Mesendoderm (in vitro differentiated cells): ENCODE measurements at regions not wholly inside any gene's neighbourhood (a gene's known extent, or its start where the extent isn't known, plus 50 kb on each side); places are given as distances from the start of the nearest gene placed in this dataset.

Source experiments
- DNase-seq: peaks from one replicate; pipeline ENCODE4 v3.0.0; 2013
- H2AK5ac ChIP-seq: 2 replicates; pipeline ENCODE4 v1.6.1; 2013; ENCODE audit warnings: low read length, inconsistent platforms
- H2BK120ac ChIP-seq: 2 replicates; pipeline ENCODE4 v1.6.1; 2013; ENCODE audit warnings: low read depth, mild to moderate bottlenecking, low read length, moderate library complexity, mixed read lengths
- H2BK15ac ChIP-seq: replicated peaks from 2 replicates; pipeline ENCODE4 v1.6.1; 2013; ENCODE audit warnings: low read depth, mild to moderate bottlenecking, moderate library complexity
- H2BK5ac ChIP-seq: 2 replicates; pipeline ENCODE4 v1.6.1; 2013; ENCODE audit warnings: low read length, inconsistent platforms
- H3K18ac ChIP-seq: 2 replicates; pipeline ENCODE4 v1.6.1; 2013; ENCODE audit warnings: mild to moderate bottlenecking, low read length, mixed read lengths
- H3K23ac ChIP-seq: one replicate; pipeline ENCODE4 v1.6.1; 2013; ENCODE audit warnings: low read length
- H3K27ac ChIP-seq: 2 replicates; pipeline ENCODE4 v1.5.1; 2013; ENCODE audit warnings: low read depth, mild to moderate bottlenecking, inconsistent platforms, low read length, moderate library complexity
- H3K27me3 ChIP-seq: 2 replicates; pipeline ENCODE4 v1.6.1; 2013; ENCODE audit warnings: low read length, control low read depth, mild to moderate bottlenecking, inconsistent platforms; ENCODE audit not compliant: insufficient read depth, poor library complexity
- H3K36me3 ChIP-seq: 2 replicates; pipeline ENCODE4 v1.6.1; 2013; ENCODE audit warnings: low read length, inconsistent platforms; ENCODE audit not compliant: control insufficient read depth, insufficient read depth
- H3K4ac ChIP-seq: one replicate; pipeline ENCODE4 v1.6.1; 2013; ENCODE audit warnings: low read depth, mild to moderate bottlenecking, low read length, moderate library complexity
- H3K4me1 ChIP-seq: 2 replicates; pipeline ENCODE4 v1.6.1; 2013; ENCODE audit warnings: low read depth, low read length, inconsistent platforms; ENCODE audit not compliant: control insufficient read depth
- H3K4me2 ChIP-seq: 2 replicates; pipeline ENCODE4 v1.6.1; 2013; ENCODE audit warnings: low read length
- H3K4me3 ChIP-seq: 2 replicates; pipeline ENCODE4 v1.5.1; 2013; ENCODE audit warnings: mild to moderate bottlenecking, low read length
- H3K56ac ChIP-seq: one replicate; pipeline ENCODE4 v1.6.1; 2013; ENCODE audit warnings: low read length
- H3K79me1 ChIP-seq: 2 replicates; pipeline ENCODE4 v1.6.1; 2013; ENCODE audit warnings: low read length, inconsistent platforms
- H3K79me2 ChIP-seq: 2 replicates; pipeline ENCODE4 v1.6.1; 2013; ENCODE audit warnings: mild to moderate bottlenecking, low read length; ENCODE audit not compliant: control insufficient read depth, insufficient read depth
- H3K9ac ChIP-seq: 2 replicates; pipeline ENCODE4 v1.6.1; 2013; ENCODE audit warnings: low read length, inconsistent platforms
- H4K5ac ChIP-seq: one replicate; pipeline ENCODE4 v1.6.1; 2013; ENCODE audit warnings: low read length
- H4K8ac ChIP-seq: one replicate; pipeline ENCODE4 v1.6.1; 2013; ENCODE audit warnings: low read depth, mild to moderate bottlenecking, control low read depth, low read length, moderate library complexity
- WGBS: extraction: QIAGEN DNeasy Blood & Tissue Kit; methylation state at CpG from one replicate; pipeline ENCODE4 v1.1.7; 2013; ENCODE audit warnings: low lambda C conversion rate, missing lambda C conversion rate; ENCODE audit not compliant: insufficient coverage; ENCODE audit errors: extremely low coverage; 5-methylcytosine and 5-hydroxymethylcytosine counted together

- Histone ChIP-seq H3K56ac (no peak overlapping the region), H3K79me1 (no peaks in the 10 kb centered on the region), H3K4me3 (no peak overlapping the region), H3K27me3 (no peaks in the 10 kb centered on the region), H3K18ac (no peak overlapping the region), H3K36me3 (no peaks in the 10 kb centered on the region), H3K23ac (no peak overlapping the region), H3K27ac (no peak overlapping the region), H3K4ac (no peak overlapping the region), H2AK5ac (no peak overlapping the region), H2BK5ac (no peak overlapping the region), H4K5ac (no peak overlapping the region), H2BK120ac (no peak overlapping the region), H3K9ac (no peak overlapping the region), H4K8ac (no peak overlapping the region), H3K4me2 (no peak overlapping the region), H3K79me2 (no peaks in the 10 kb centered on the region), H3K4me1 (no peaks in the 10 kb centered on the region), H2BK15ac (no peak overlapping the region)
- no peak for DNase-seq
- no CpG with 5 or more reads among the region's 7 CpGs for WGBS
Observed at GRCh38 chr15:58295637-58296215, 136.1 kb upstream of the LIPC start.

GRCh38 chr15:58296276-58296675, 135.5 kb upstream of the LIPC start:
- no peak overlapping the region for H4K8ac ChIP-seq
- DNase-seq = no peak
- H3K23ac ChIP-seq = no peak overlapping the region
- H3K4me1 ChIP-seq = no peaks in the 10 kb centered on the region
- no peak overlapping the region for H2BK120ac ChIP-seq
- H3K9ac ChIP-seq = no peak overlapping the region
- H3K4ac ChIP-seq = no peak overlapping the region
- no peak overlapping the region for H3K4me2 ChIP-seq
- no peak overlapping the region for H3K27ac ChIP-seq
- no peak overlapping the region for H2BK5ac ChIP-seq
- H4K5ac ChIP-seq = no peak overlapping the region
- H3K56ac ChIP-seq = no peak overlapping the region
- H3K36me3 ChIP-seq = no peaks in the 10 kb centered on the region
- H3K79me1 ChIP-seq = no peaks in the 10 kb centered on the region
- no peak overlapping the region for H2BK15ac ChIP-seq
- H3K79me2 ChIP-seq = no peaks in the 10 kb centered on the region
- no peak overlapping the region for H3K18ac ChIP-seq
- H3K27me3 ChIP-seq = no peaks in the 10 kb centered on the region
- no peak overlapping the region for H2AK5ac ChIP-seq
- WGBS = no CpG with 5 or more reads among the region's 2 CpGs
- H3K4me3 ChIP-seq = no peak overlapping the region

- Histone ChIP-seq H3K9ac (no peak overlapping the region), H3K36me3 (no peaks in the 10 kb centered on the region), H2BK5ac (no peak overlapping the region), H3K56ac (no peak overlapping the region), H3K18ac (no peak overlapping the region), H3K27ac (no peak overlapping the region), H3K4me3 (no peak overlapping the region), H3K23ac (no peak overlapping the region), H4K8ac (no peak overlapping the region), H3K27me3 (no peaks in the 10 kb centered on the region), H3K4me1 (no peaks in the 10 kb centered on the region), H3K79me1 (no peaks in the 10 kb centered on the region), H3K4ac (no peak overlapping the region), H3K79me2 (no peaks in the 10 kb centered on the region), H2BK15ac (no peak overlapping the region), H2AK5ac (no peak overlapping the region), H4K5ac (no peak overlapping the region), H2BK120ac (no peak overlapping the region), H3K4me2 (no peak overlapping the region)
- DNase-seq = no peak
- WGBS = no CpG with 5 or more reads among the region's 1 CpG
Observed at GRCh38 chr15:58297639-58298038, 134.2 kb upstream of the LIPC start.

GRCh38 chr15:58298879-58299850, 132.6 kb upstream of the LIPC start:
- Histone ChIP-seq H3K4me1 (no peaks in the 10 kb centered on the region), H3K36me3 (no peaks in the 10 kb centered on the region), H3K4me3 (no peak overlapping the region), H3K18ac (no peak overlapping the region), H3K79me2 (no peaks in the 10 kb centered on the region), H3K27me3 (no peaks in the 10 kb centered on the region), H2BK15ac (no peak overlapping the region), H3K79me1 (no peaks in the 10 kb centered on the region), H3K9ac (no peak overlapping the region), H2BK5ac (no peak overlapping the region), H3K23ac (no peak overlapping the region), H3K4me2 (no peak overlapping the region), H3K56ac (no peak overlapping the region), H3K27ac (no peak overlapping the region), H4K5ac (no peak overlapping the region), H3K4ac (no peak overlapping the region), H2BK120ac (no peak overlapping the region), H2AK5ac (no peak overlapping the region), H4K8ac (no peak overlapping the region)
- no CpG with 5 or more reads among the region's 10 CpGs for WGBS
- no peak for DNase-seq

- no peaks in the 10 kb centered on the region for H3K36me3 ChIP-seq
- H3K23ac ChIP-seq = no peak overlapping the region
- no peak overlapping the region for H3K4me2 ChIP-seq
- no peak overlapping the region for H2BK15ac ChIP-seq
- H3K56ac ChIP-seq = no peak overlapping the region
- no peak overlapping the region for H3K4me3 ChIP-seq
- no peak overlapping the region for H4K5ac ChIP-seq
- no CpG with 5 or more reads among the region's 1 CpG for WGBS
- DNase-seq = no peak
- H3K9ac ChIP-seq = no peak overlapping the region
- no peaks in the 10 kb centered on the region for H3K79me2 ChIP-seq
- H3K27me3 ChIP-seq = no peaks in the 10 kb centered on the region
- H3K4me1 ChIP-seq = no peaks in the 10 kb centered on the region
- H2BK5ac ChIP-seq = no peak overlapping the region
- H3K4ac ChIP-seq = no peak overlapping the region
- H3K79me1 ChIP-seq = no peaks in the 10 kb centered on the region
- H3K18ac ChIP-seq = no peak overlapping the region
- no peak overlapping the region for H4K8ac ChIP-seq
- H2AK5ac ChIP-seq = no peak overlapping the region
- no peak overlapping the region for H3K27ac ChIP-seq
- no peak overlapping the region for H2BK120ac ChIP-seq
Observed at GRCh38 chr15:58302832-58303231, 129.0 kb upstream of the LIPC start.
